Loucy (cell line): ENCODE measurements at regions not wholly inside any gene's neighbourhood (a gene's known extent, or its start where the extent isn't known, plus 50 kb on each side); places are given as distances from the start of the nearest gene placed in this dataset.

ENCODE experiments used
- CTCF ChIP-seq: fragments of 200-600 bp; sonication (generic); conservative IDR thresholded peaks from 2 replicates; pipeline ENCODE4 v1.5.1; 2014; ENCODE audit warnings: mild to moderate bottlenecking, antibody characterized with exemption, low read length
- EZH2phosphoT487 ChIP-seq: fragments of 200-600 bp; IDR thresholded peaks from 2 replicates; pipeline ENCODE4 v1.6.1; 2018; ENCODE audit warnings: antibody characterized with exemption, mild to moderate bottlenecking, moderate library complexity, borderline replicate concordance

- no peak for TF ChIP-seq CTCF
- TF ChIP-seq EZH2phosphoT487: no peak
Measured at GRCh38 chr6:169016758-169017157, 236.9 kb downstream of the THBS2 start.
